Thyroid gland (tissue), 4 donors: ENCODE measurements at regions not wholly inside any gene's neighbourhood (a gene's known extent, or its start where the extent isn't known, plus 50 kb on each side); places are given as distances from the start of the nearest gene placed in this dataset.

Source experiments
- DNase-seq, 2 donors: peaks; one replicate each; pipeline ENCODE4 v3.0.0-alpha.2; 2019
- H3K27ac ChIP-seq, 3 donors: fragments of 200-600 bp; sonication (generic); 1 replicate in 2 of 3; 2 replicates in 1 of 3; pipeline ENCODE4 v1.5.1; 2016 to 2019; ENCODE audit warnings: mild to moderate bottlenecking in 1 of 3, moderate library complexity in 1 of 3
- H3K27me3 ChIP-seq: fragments of 200-600 bp; sonication (generic); one replicate; pipeline ENCODE4 v1.5.1; 2019
- H3K36me3 ChIP-seq, 2 donors: fragments of 200-600 bp; sonication (generic); one replicate each; pipeline ENCODE4 v1.5.1; 2016 to 2019
- H3K4me1 ChIP-seq, 2 donors: fragments of 200-600 bp; sonication (generic); one replicate each; pipeline ENCODE4 v1.5.1; 2017 to 2019
- H3K4me3 ChIP-seq, 3 donors: fragments of 200-600 bp; sonication (generic); replicated peaks in 1 of 3; 1 replicate in 2 of 3; 2 replicates in 1 of 3; pipeline ENCODE4 v1.5.1; 2016; ENCODE audit warnings: mild to moderate bottlenecking in 1 of 3
- H3K9me3 ChIP-seq: fragments of 200-600 bp; sonication (generic); one replicate; pipeline ENCODE4 v1.5.1; 2017
- POLR2A ChIP-seq, 2 donors: fragments of 450-650 bp; IDR thresholded peaks; one replicate each; pipeline ENCODE4 v1.6.1; 2017; ENCODE audit warnings: antibody characterized with exemption in 2 of 2, mild to moderate bottlenecking in 2 of 2, moderate library complexity in 1 of 2
- WGBS, 2 donors: methylation state at CpG; one replicate each; pipeline ENCODE4 v1.1.5; 2017; 5-methylcytosine and 5-hydroxymethylcytosine counted together
- intact Hi-C: fragments of 100-400 bp; cut with DNase I; formaldehyde crosslinking; loops from one replicate; pipeline ENCODE4 v1.15.1; 2023
- TF ChIP-seq, protein P1 (sequence below), 6 experiments: fragments of 200-600 bp in 3 of 6; fragments of 450-650 bp in 3 of 6; sonication (generic) in 3 of 6; IDR thresholded peaks; one replicate each; pipeline ENCODE4 v1.5.1; 2016 to 2019; ENCODE audit warnings: antibody characterized with exemption in 6 of 6, mild to moderate bottlenecking in 2 of 6, inconsistent platforms in 1 of 6, moderate library complexity in 1 of 6

DNA sequence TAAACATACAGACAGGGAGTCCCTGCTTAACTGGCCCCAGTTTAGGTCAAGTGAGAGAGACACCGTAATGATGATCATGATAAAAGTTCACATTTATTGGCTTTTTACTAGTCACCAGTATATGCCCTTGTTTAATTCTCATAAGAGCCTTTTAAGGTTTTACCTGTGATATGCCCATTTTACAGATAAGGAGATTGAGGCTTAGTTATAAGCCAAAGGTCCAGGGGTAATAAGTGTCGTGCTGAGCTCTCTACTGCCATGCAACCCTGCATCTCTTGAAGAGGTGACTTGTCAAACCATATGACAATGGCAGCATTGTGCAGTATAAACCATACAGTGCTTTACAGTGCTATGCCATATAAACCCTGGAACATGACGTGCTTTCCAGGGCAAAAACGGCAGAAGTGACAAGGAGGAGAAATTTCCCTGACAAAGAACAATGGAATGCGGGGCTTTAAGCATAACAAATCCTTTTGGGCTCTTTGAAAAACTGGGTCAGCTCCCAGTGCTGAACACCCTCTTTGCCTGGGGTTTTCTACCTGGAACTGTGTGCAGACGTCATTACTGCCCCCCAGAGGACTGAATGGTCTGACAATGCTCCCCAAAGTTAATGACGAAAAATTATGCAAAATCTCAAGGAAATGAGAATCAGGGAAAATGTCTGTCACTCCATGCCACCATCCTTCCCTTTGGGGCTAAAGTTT is 59.7 kb upstream of the C14orf132 start:
- no peaks in the 10 kb centered on the region for H3K4me1 ChIP-seq
- WGBS, 2 donors = 23 to 25% methylated on average over 7 of the region's 7 CpGs
- no peak for DNase-seq
- no peaks in the 10 kb centered on the region for H3K36me3 ChIP-seq
- TF ChIP-seq POLR2A (IDR thresholded peaks at IDR 0.05) = no peak
- TF ChIP-seq, protein P1, sequence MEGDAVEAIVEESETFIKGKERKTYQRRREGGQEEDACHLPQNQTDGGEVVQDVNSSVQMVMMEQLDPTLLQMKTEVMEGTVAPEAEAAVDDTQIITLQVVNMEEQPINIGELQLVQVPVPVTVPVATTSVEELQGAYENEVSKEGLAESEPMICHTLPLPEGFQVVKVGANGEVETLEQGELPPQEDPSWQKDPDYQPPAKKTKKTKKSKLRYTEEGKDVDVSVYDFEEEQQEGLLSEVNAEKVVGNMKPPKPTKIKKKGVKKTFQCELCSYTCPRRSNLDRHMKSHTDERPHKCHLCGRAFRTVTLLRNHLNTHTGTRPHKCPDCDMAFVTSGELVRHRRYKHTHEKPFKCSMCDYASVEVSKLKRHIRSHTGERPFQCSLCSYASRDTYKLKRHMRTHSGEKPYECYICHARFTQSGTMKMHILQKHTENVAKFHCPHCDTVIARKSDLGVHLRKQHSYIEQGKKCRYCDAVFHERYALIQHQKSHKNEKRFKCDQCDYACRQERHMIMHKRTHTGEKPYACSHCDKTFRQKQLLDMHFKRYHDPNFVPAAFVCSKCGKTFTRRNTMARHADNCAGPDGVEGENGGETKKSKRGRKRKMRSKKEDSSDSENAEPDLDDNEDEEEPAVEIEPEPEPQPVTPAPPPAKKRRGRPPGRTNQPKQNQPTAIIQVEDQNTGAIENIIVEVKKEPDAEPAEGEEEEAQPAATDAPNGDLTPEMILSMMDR (IDR thresholded peaks at IDR 0.05) = peak in 1 of 6 experiments; percentile 12
- intact Hi-C loops = no loop called here
- no peak overlapping the region for H3K27ac ChIP-seq
- H3K4me3 ChIP-seq = no peak overlapping the region
- no peaks in the 10 kb centered on the region for H3K27me3 ChIP-seq
- no peaks in the 10 kb centered on the region for H3K9me3 ChIP-seq

DNA sequence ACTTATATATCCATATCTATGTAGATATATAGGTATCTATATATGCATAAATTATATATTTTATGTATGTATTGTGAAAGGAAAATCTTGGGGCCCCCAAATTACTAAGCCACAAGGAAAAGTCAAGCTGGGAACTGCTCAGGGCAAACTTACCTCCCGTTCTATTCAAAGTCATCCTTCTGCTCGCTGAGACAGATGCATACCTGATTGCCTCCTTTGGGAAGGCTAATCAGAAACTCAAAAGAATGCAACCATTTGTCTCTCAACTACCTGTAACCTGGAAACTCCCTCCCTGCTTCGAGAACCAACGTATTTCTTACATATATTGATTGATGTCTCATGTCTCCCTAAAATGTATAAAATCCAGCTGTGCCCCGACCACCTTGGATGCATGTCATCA is 58.8 kb upstream of the C14orf132 start:
- H3K4me3 ChIP-seq = no peak overlapping the region
- no peaks in the 10 kb centered on the region for H3K36me3 ChIP-seq
- intact Hi-C loops = no loop called here
- H3K9me3 ChIP-seq = no peaks in the 10 kb centered on the region
- no peak for DNase-seq
- H3K4me1 ChIP-seq = no peaks in the 10 kb centered on the region
- no peak overlapping the region for H3K27ac ChIP-seq
- 31 to 49% methylated on average over 5 of the region's 5 CpGs for WGBS, 2 donors
- no peak for TF ChIP-seq POLR2A (IDR thresholded peaks at IDR 0.05)
- TF ChIP-seq, protein P1 (IDR thresholded peaks at IDR 0.05) = no peak
- no peaks in the 10 kb centered on the region for H3K27me3 ChIP-seq

DNA sequence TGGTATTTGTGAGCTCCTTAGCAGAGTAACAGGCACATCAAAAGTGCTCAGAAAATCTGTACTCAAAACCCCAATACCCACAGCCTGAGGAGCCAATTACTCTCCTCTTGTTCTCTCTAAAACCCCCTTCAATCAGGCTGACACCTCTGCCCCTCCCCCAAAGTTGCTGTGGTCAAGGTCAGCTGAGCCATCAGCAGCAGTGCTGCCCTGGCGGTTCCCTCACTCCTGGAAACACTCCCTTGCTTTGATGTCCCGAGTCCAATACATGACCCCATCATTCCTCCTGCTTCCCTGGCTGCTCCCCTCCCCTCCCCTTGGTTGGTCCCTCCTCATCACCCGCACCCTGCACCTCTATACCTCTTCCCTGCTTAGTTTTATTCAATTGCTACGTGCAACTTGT is 57.2 kb upstream of the C14orf132 start:
- H3K27me3 ChIP-seq = no peaks in the 10 kb centered on the region
- intact Hi-C loops = no loop called here
- H3K27ac ChIP-seq = no peak overlapping the region
- no peak overlapping the region for H3K4me3 ChIP-seq
- no peaks in the 10 kb centered on the region for H3K4me1 ChIP-seq
- H3K36me3 ChIP-seq = no peaks in the 10 kb centered on the region
- TF ChIP-seq, protein P1 (IDR thresholded peaks at IDR 0.05) = no peak
- TF ChIP-seq POLR2A (IDR thresholded peaks at IDR 0.05) = no peak
- WGBS, 2 donors = 30 to 36% methylated on average over 4 of the region's 4 CpGs
- no peak for DNase-seq
- H3K9me3 ChIP-seq = no peaks in the 10 kb centered on the region

DNA sequence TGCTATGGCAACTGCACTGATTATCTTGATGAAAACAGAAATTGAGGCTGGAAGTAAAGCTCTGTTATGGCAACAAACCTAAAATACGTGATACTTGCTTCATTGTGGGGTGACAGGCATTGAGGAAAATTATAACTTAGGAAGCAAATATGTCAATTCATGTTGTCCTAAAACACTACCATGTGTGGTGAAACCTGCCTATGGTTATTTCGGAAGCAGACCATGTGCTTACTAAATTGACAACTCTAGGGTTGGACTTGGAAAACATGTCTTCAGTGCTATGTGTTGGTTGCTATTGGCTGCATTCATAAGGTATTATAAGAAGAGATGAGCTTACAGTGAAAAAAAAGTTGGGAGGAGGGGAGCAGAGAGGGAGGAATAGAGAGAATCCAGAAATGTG is 55.0 kb upstream of the C14orf132 start:
- no peak for DNase-seq

More for the DNA sequence above, 55.0 kb upstream of the C14orf132 start:
- Histone ChIP-seq H3K27me3 (no peaks in the 10 kb centered on the region), H3K36me3 (no peaks in the 10 kb centered on the region), H3K27ac (no peak overlapping the region), H3K4me1 (no peaks in the 10 kb centered on the region), H3K9me3 (no peaks in the 10 kb centered on the region), H3K4me3 (no peak overlapping the region)
- TF ChIP-seq POLR2A (IDR thresholded peaks at IDR 0.05) = no peak
- TF ChIP-seq, protein P1 (IDR thresholded peaks at IDR 0.05) = no peak
- intact Hi-C loops = no loop called here
- WGBS, 2 donors = 88 to 94% methylated on average over 2 of the region's 2 CpGs
